ENCODE measurements at regions not wholly inside any gene's neighbourhood (a gene's known extent, or its start where the extent isn't known, plus 50 kb on each side); places are given as distances from the start of the nearest gene placed in this dataset.

DNA sequence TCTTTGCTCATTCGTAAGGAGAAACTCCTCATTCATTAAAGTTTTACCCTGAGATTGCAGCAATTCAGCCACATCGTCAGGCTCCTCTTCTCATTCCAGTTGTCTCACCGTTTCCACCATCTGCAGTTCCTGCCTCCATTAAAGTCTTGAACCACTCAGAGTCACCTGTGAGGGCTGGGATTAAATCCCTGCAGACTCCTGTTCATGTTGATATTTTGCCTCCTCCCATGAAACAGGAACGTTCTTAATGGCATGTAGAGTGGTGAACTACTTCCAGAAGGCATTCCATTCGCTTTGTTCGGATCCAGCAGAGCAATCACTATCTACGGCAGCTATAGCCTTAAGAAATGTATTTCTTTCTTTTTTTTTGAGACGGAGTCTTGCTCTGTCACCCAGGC lies 96.5 kb upstream of the FAM20C start:
- Mint-ChIP-seq H3K27me3 (ENCODE audit: low read depth, poor library complexity) (peaks cover 18% of the 10 kb centered on the region), H3K4me1 (peaks cover under 1% of the 10 kb centered on the region), H3K27ac (no peak overlapping the region), H3K4me3 (no peak overlapping the region), H3K36me3 (ENCODE audit: low read depth) (no peaks in the 10 kb centered on the region), H3K9me3 (peaks cover 7% of the 10 kb centered on the region)
- DNase-seq, result no peak
- TF ChIP-seq, protein P1, sequence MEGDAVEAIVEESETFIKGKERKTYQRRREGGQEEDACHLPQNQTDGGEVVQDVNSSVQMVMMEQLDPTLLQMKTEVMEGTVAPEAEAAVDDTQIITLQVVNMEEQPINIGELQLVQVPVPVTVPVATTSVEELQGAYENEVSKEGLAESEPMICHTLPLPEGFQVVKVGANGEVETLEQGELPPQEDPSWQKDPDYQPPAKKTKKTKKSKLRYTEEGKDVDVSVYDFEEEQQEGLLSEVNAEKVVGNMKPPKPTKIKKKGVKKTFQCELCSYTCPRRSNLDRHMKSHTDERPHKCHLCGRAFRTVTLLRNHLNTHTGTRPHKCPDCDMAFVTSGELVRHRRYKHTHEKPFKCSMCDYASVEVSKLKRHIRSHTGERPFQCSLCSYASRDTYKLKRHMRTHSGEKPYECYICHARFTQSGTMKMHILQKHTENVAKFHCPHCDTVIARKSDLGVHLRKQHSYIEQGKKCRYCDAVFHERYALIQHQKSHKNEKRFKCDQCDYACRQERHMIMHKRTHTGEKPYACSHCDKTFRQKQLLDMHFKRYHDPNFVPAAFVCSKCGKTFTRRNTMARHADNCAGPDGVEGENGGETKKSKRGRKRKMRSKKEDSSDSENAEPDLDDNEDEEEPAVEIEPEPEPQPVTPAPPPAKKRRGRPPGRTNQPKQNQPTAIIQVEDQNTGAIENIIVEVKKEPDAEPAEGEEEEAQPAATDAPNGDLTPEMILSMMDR (IDR thresholded peaks at IDR 0.05), result no peak

DNA sequence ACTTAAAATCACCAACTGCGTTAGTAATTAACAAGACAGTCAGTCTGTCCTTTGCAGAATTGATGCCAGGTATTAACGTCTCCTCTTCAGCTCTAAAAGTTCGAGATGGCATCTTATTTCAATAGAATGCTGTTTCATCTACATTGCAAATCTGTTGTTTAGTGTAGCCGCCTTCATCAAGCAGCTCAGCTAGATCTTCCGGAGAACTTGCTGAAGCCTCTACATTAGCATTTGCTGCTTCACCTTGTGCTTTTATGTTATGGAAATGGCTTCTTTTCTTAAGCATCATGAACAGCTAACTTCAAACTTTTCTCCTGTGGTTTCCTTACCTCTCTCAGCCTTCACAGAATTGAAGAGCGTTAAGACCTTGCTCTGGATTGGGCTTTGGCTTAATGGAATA lies 95.5 kb upstream of the FAM20C start:
- H3K4me1 Mint-ChIP-seq, result no peaks in the 10 kb centered on the region
- H3K4me3 Mint-ChIP-seq, result no peak overlapping the region
- H3K36me3 Mint-ChIP-seq (ENCODE audit: low read depth), result no peaks in the 10 kb centered on the region
- peaks cover 19% of the 10 kb centered on the region for H3K27me3 Mint-ChIP-seq (ENCODE audit: low read depth, poor library complexity)
- H3K9me3 Mint-ChIP-seq, result peaks cover 7% of the 10 kb centered on the region
- TF ChIP-seq, protein P1 (IDR thresholded peaks at IDR 0.05), result no peak
- no peak overlapping the region for H3K27ac Mint-ChIP-seq
- no peak for DNase-seq

DNA sequence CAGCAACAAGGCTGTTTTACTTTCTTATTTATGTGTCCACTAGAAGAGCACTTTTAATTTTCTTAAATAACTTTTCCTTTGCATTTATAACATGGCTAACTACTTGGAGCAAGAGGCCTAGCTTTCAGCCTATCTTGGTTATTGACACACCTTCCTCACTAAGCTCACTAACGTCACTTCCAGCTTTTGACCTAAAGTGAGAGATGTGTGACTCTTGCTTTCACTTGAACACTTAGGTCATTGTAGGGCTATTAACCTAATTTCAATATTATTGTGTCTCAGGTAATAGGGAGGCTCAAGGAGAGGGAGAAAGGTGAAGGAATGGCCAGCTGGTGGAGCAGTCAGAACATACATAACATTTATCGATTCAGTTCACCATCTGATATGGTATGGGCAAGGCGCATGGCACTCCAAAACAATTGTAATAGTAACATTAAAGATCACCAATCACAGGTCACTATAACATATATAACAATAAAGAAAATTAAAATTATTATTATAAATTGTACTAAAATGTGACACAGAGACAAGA lies 95.0 kb upstream of the FAM20C start:
- H3K27me3 Mint-ChIP-seq (ENCODE audit: low read depth, poor library complexity), result peaks cover 16% of the 10 kb centered on the region
- H3K4me1 Mint-ChIP-seq, result no peaks in the 10 kb centered on the region

DNA sequence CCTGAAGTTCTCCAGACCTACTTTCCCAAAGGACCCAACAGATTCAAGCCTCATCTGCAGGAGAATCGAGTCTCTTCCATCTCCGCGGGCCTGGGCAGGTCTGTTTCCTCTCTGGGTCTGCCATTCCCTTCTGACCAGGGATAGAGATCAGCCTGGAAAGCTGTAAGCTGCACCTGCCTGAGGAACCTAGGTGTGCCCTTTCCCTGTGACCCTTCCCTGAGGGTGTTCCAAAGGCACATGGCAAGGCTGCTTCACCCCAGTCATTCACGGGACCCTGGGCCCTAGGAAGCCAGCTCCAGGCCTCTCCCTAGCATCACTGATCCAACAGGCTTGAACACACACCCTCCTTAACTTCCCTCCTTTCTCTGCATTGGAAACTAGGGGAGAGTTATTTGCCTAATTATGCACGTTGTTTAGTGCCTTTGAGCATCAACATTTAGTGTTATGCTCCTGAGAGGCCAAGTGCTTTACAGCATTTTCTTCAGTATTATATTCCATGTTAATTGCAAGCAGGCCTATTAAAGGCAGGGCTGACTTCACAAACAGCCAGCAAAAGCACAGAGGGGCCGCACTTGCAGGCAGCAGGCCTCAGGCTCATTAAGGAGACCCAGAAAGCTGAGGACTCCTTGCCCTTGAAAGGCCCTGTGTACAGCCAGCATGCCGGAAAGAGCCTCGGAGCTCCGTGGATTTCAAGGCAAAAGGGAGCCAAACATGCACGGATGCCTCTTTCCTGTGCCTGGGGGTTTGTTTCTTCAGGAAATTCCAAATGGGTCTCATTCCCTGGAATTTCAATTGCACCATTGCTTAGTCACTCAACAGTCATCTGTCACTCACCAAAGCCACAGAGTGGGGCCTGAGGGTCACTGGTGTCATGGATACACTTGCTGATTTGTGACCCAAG lies 91.0 kb upstream of the FAM20C start:
- DNase-seq, result no peak
- peaks cover 16% of the 10 kb centered on the region for H3K27me3 Mint-ChIP-seq (ENCODE audit: low read depth, poor library complexity)
- H3K36me3 Mint-ChIP-seq (ENCODE audit: low read depth), result no peaks in the 10 kb centered on the region
- TF ChIP-seq, protein P1 (IDR thresholded peaks at IDR 0.05), result no peak
- no peak overlapping the region for H3K27ac Mint-ChIP-seq
- H3K9me3 Mint-ChIP-seq, result peaks cover 7% of the 10 kb centered on the region
- H3K4me3 Mint-ChIP-seq, result no peak overlapping the region
- H3K4me1 Mint-ChIP-seq, result no peaks in the 10 kb centered on the region

More for the DNA sequence above, 95.0 kb upstream of the FAM20C start:
- H3K9me3 Mint-ChIP-seq, result peaks cover 7% of the 10 kb centered on the region
- DNase-seq, result no peak
- no peak overlapping the region for H3K4me3 Mint-ChIP-seq
- no peaks in the 10 kb centered on the region for H3K36me3 Mint-ChIP-seq (ENCODE audit: low read depth)
- H3K27ac Mint-ChIP-seq, result no peak overlapping the region
- TF ChIP-seq, protein P1 (IDR thresholded peaks at IDR 0.05), result no peak

DNA sequence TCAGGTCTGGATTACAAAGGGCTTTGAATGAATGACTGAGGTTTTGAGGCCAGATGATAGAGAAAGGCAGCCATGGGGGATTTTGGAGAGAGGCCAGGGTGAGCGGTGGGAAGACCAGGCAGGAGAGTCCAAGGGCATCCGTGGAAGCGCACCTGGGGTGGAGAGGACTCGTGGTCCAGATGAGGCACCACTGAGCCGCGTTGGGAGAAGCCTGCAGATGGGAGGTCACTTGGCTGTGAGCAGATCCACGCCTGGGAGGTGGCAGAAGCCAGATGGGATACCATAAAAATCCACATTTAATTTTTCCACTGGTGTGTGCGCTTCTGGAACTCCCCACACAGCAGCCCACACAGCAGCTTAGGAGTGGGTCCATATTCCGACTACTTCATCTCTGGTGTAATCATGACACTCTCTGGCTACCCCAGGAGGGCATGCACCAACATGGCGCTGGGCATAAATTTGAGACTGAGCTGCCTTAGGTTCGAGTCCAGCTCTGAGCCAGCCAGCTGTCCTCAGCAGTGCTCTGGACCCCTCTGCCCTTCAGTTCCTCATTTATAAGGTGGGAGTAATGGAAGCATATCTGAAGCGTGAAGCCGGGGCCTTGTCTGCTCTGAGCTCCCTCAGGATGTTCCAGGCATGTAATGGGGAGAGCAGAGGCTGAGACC lies 90.2 kb upstream of the FAM20C start:
- Mint-ChIP-seq H3K27ac (no peak overlapping the region), H3K27me3 (ENCODE audit: low read depth, poor library complexity) (peaks cover 20% of the 10 kb centered on the region), H3K36me3 (ENCODE audit: low read depth) (no peaks in the 10 kb centered on the region), H3K9me3 (peaks cover 7% of the 10 kb centered on the region), H3K4me3 (no peak overlapping the region), H3K4me1 (no peaks in the 10 kb centered on the region)
- DNase-seq, result no peak
- TF ChIP-seq, protein P1 (IDR thresholded peaks at IDR 0.05), result no peak

Data from nephron progenitor cell (in vitro differentiated cells).